GM06990 (cell line): ENCODE measurements at regions not wholly inside any gene's neighbourhood (a gene's known extent, or its start where the extent isn't known, plus 50 kb on each side); places are given as distances from the start of the nearest gene placed in this dataset.

Source experiments
- DNase-seq: peaks from one replicate; pipeline ENCODE4 v3.0.0-alpha.2; 2011; ENCODE audit not compliant: insufficient read length; ENCODE audit errors: extremely low read depth
- H3K27me3 ChIP-seq: replicated peaks from 2 replicates; pipeline ENCODE4 v1.6.0; 2011; ENCODE audit warnings: low read length; ENCODE audit not compliant: control insufficient read depth, insufficient read depth
- H3K36me3 ChIP-seq: 2 replicates; pipeline ENCODE4 v1.5.1; 2011; ENCODE audit warnings: low read length; ENCODE audit not compliant: control insufficient read depth, insufficient read depth
- H3K4me3 ChIP-seq: replicated peaks from 2 replicates; pipeline ENCODE4 v1.5.1; 2011; ENCODE audit warnings: low read depth, mild to moderate bottlenecking, control low read depth, low read length
- TF ChIP-seq, protein P1 (sequence below): IDR thresholded peaks from 2 replicates; pipeline ENCODE4 v1.5.1; 2011; ENCODE audit warnings: low read length, control low read depth, mild to moderate bottlenecking, inconsistent platforms; ENCODE audit not compliant: insufficient read depth, poor library complexity, severe bottlenecking

DNA sequence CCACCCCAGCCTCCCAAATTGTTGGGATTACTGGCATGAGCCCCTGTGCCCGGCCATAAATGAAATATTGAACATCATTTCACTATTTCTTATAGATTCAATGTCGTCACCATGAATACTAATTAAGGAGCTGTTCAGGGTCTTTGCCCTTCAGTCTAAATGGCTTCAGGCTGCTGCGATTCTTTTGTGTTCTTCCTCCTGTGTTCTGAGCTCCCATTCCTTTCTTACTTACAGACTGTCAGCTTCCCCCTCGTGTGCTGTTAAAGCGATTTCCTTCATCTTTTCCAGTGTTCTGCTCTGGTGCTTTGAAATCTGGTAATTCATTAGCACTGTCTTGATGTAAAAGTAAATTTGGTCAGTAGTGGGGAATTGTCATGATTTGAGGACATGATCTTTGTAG lies 63.3 kb upstream of the PRDM1 start:
- H3K36me3 ChIP-seq, result no peaks in the 10 kb centered on the region
- no peak overlapping the region for H3K4me3 ChIP-seq
- TF ChIP-seq, protein P1, sequence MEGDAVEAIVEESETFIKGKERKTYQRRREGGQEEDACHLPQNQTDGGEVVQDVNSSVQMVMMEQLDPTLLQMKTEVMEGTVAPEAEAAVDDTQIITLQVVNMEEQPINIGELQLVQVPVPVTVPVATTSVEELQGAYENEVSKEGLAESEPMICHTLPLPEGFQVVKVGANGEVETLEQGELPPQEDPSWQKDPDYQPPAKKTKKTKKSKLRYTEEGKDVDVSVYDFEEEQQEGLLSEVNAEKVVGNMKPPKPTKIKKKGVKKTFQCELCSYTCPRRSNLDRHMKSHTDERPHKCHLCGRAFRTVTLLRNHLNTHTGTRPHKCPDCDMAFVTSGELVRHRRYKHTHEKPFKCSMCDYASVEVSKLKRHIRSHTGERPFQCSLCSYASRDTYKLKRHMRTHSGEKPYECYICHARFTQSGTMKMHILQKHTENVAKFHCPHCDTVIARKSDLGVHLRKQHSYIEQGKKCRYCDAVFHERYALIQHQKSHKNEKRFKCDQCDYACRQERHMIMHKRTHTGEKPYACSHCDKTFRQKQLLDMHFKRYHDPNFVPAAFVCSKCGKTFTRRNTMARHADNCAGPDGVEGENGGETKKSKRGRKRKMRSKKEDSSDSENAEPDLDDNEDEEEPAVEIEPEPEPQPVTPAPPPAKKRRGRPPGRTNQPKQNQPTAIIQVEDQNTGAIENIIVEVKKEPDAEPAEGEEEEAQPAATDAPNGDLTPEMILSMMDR, result no peak
- no peak for DNase-seq
- H3K27me3 ChIP-seq, result no peaks in the 10 kb centered on the region; the same call in 1 of the 2 replicates

DNA sequence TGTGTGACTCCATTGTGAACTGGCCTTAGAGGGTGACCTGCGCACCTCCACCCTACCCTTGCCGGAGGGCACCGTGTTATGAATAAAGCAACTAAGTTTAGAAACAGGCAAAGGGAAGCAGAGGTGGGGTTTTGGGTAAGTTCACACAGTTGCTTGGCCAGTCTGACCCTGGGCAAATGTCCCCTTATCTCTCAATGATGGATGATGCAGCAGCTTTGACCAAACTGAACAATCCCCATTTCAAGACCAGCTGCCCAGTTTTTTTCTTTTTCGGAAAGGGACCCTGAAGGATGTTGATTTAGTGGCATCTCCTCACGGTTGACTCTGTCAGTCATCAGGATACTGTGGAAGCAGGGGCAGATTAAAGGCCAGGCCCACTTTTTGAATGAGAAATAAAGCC lies 68.7 kb upstream of the PRDM1 start:
- H3K4me3 ChIP-seq, result no peak overlapping the region
- no peak for DNase-seq
- H3K36me3 ChIP-seq, result no peaks in the 10 kb centered on the region
- TF ChIP-seq, protein P1, result no peak
- no peaks in the 10 kb centered on the region; the same call in 1 of the 2 replicates for H3K27me3 ChIP-seq

DNA sequence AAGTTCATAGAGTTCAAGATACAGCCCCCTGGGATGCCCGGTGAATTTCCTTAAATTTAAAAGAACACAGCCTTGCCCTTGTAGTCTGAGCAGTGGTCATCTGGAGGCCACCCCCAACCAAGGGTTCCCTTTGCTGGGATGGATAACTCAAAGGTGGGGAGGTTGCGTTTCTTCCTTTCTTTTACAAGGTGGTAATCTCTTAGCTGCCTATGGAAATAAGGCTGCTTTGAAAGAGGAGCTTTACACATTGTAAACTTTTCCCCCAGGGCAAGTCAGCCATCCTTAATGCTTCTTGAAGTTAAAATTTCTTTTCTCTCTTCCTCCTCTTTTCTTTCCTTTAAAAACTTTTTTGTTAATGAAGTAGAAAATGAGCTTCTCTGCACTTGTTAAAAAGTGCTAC lies 71.2 kb upstream of the PRDM1 start:
- H3K4me3 ChIP-seq, result no peak overlapping the region
- H3K27me3 ChIP-seq, result no peaks in the 10 kb centered on the region; the same call in 1 of the 2 replicates
- DNase-seq, result no peak
- TF ChIP-seq, protein P1, result no peak
- H3K36me3 ChIP-seq, result no peaks in the 10 kb centered on the region

DNA sequence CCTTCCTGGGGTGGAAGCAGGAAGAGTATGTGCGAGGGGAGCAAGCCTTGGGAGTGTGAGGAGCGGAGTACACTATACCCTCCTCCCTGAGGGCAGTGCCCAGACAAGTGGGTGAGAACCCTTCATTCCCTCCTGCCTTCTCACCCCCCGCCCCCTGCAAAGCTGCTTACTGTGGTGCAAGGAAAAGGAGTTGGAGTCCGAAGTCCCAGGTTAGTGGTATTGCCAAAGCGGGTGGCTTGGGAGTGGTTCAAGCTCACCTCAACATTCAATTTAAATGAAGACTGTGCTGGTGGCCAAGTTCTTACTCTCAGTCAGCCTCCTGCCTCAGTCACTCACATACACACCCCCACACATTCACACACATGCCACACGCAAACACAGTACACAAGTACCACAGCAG lies 74.7 kb upstream of the PRDM1 start:
- Histone ChIP-seq H3K4me3 (no peak overlapping the region), H3K36me3 (no peaks in the 10 kb centered on the region), H3K27me3 (no peaks in the 10 kb centered on the region)
- TF ChIP-seq, protein P1, result no peak
- no peak for DNase-seq

DNA sequence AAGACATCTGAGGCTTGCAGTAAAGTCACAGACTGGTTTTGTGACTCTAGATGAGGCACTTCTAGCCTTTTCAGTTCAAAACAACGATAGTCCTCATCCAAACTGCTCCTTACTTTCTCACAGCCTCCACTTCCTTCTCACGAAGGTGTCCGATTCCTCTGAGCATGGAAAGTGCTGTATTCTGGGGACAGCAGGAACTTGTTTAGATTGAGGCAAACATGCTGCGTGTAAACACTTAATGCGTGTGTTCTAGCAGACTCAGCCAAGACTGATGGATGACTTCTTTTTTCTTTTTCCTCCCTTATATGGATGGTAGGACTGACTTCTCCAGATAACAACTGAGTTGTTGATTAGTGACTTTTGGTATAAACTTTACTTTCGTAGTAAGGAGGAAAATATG lies 80.2 kb upstream of the PRDM1 start:
- no peak overlapping the region for H3K4me3 ChIP-seq
- no peak for DNase-seq
- H3K27me3 ChIP-seq, result no peaks in the 10 kb centered on the region; the same call in 1 of the 2 replicates
- H3K36me3 ChIP-seq, result no peaks in the 10 kb centered on the region
- TF ChIP-seq, protein P1, result no peak

DNA sequence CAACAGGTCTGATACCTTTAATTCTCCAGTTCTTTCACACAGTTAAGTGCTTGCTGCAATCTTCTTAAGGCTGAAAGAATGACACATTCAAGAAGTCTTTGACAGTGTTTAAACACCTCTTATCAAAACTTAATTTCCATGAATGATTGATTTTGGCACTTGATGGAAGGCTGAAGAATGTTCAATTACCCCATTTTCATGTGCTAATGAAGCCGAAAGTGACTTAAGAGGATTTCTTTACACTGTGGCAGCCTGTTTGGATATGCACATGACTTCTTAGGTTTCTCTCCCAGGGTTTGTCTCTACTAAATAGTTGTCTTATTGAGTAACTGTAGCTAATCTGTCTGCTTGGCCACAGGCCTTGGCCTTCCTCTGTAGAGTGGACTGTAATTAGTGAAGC lies 81.1 kb upstream of the PRDM1 start:
- DNase-seq, result no peak
- TF ChIP-seq, protein P1, result no peak
- Histone ChIP-seq H3K36me3 (no peaks in the 10 kb centered on the region), H3K27me3 (no peaks in the 10 kb centered on the region; the same call in 1 of the 2 replicates), H3K4me3 (no peak overlapping the region)
